Progenitor cell of endocrine pancreas (in vitro differentiated cells): ENCODE measurements at regions not wholly inside any gene's neighbourhood (a gene's known extent, or its start where the extent isn't known, plus 50 kb on each side); places are given as distances from the start of the nearest gene placed in this dataset.

Source experiments
- DNase-seq: peaks from one replicate; pipeline ENCODE4 v3.0.0; 2021; ENCODE audit warnings: low spot score; ENCODE audit not compliant: unreplicated experiment
- H3K27ac Mint-ChIP-seq: 2 replicates; pipeline ENCODE4 v1.8.0; 2021; ENCODE audit warnings: mild to moderate bottlenecking, moderate library complexity, mixed read lengths
- H3K27me3 Mint-ChIP-seq: 2 replicates; pipeline ENCODE4 v1.8.0; 2021; ENCODE audit warnings: mixed read lengths
- H3K36me3 Mint-ChIP-seq: 2 replicates; pipeline ENCODE4 v1.8.0; 2022; ENCODE audit warnings: mixed read lengths; ENCODE audit not compliant: insufficient read depth
- H3K4me1 Mint-ChIP-seq: 2 replicates; pipeline ENCODE4 v1.8.0; 2021; ENCODE audit warnings: low read depth, mixed read lengths
- H3K4me3 Mint-ChIP-seq: 2 replicates; pipeline ENCODE4 v1.8.0; 2021; ENCODE audit warnings: low read depth, mild to moderate bottlenecking, moderate library complexity, mixed read lengths
- H3K9me3 Mint-ChIP-seq: 2 replicates; pipeline ENCODE4 v1.8.0; 2021; ENCODE audit warnings: low read depth, mixed read lengths
- CTCF ChIP-seq: fragments of 200-600 bp; sonication (generic); IDR thresholded peaks from one replicate; pipeline ENCODE4 v1.5.0; 2021; ENCODE audit warnings: antibody characterized with exemption, mild to moderate bottlenecking; ENCODE audit not compliant: unreplicated experiment

GRCh38 chr10:117745301-117745700 is 202.8 kb downstream of the EMX2 start:
- Mint-ChIP-seq H3K4me3 (no peak overlapping the region), H3K27ac (no peak overlapping the region), H3K27me3 (peaks cover 43% of the 10 kb centered on the region), H3K9me3 (no peaks in the 10 kb centered on the region), H3K36me3 (no peaks in the 10 kb centered on the region), H3K4me1 (no peaks in the 10 kb centered on the region)
- DNase-seq: no peak
- no peak for TF ChIP-seq CTCF

- peaks cover 42% of the 10 kb centered on the region for H3K27me3 Mint-ChIP-seq
- no peaks in the 10 kb centered on the region for H3K4me1 Mint-ChIP-seq
- TF ChIP-seq CTCF: no peak
- H3K36me3 Mint-ChIP-seq: no peaks in the 10 kb centered on the region
- no peak overlapping the region for H3K4me3 Mint-ChIP-seq
- DNase-seq: no peak
- no peaks in the 10 kb centered on the region for H3K9me3 Mint-ChIP-seq
- H3K27ac Mint-ChIP-seq: no peak overlapping the region
Observed at GRCh38 chr10:117746541-117747448, 204.2 kb downstream of the EMX2 start.

GRCh38 chr10:117747636-117748035 is 205.1 kb downstream of the EMX2 start:
- H3K27ac Mint-ChIP-seq: no peak overlapping the region
- no peak for DNase-seq
- no peak for TF ChIP-seq CTCF
- no peaks in the 10 kb centered on the region for H3K4me1 Mint-ChIP-seq
- H3K27me3 Mint-ChIP-seq: peaks cover 33% of the 10 kb centered on the region
- no peaks in the 10 kb centered on the region for H3K36me3 Mint-ChIP-seq
- H3K4me3 Mint-ChIP-seq: no peak overlapping the region
- H3K9me3 Mint-ChIP-seq: no peaks in the 10 kb centered on the region

GRCh38 chr10:117748058-117748457 is 205.5 kb downstream of the EMX2 start:
- Mint-ChIP-seq H3K9me3 (no peaks in the 10 kb centered on the region), H3K36me3 (no peaks in the 10 kb centered on the region), H3K27me3 (peaks cover 30% of the 10 kb centered on the region), H3K4me3 (no peak overlapping the region), H3K27ac (no peak overlapping the region), H3K4me1 (no peaks in the 10 kb centered on the region)
- no peak for TF ChIP-seq CTCF
- DNase-seq: no peak

- Mint-ChIP-seq H3K9me3 (no peaks in the 10 kb centered on the region), H3K4me1 (no peaks in the 10 kb centered on the region), H3K27ac (no peak overlapping the region), H3K27me3 (peaks cover 40% of the 10 kb centered on the region), H3K4me3 (no peak overlapping the region), H3K36me3 (no peaks in the 10 kb centered on the region)
- no peak for TF ChIP-seq CTCF
- no peak for DNase-seq
Observed at GRCh38 chr10:117750616-117751015, 208.1 kb downstream of the EMX2 start.
